ENCODE measurements at regions not wholly inside any gene's neighbourhood (a gene's known extent, or its start where the extent isn't known, plus 50 kb on each side); places are given as distances from the start of the nearest gene placed in this dataset.
"Not testable (repeated sequence)": the region's sequence is repeated elsewhere in the genome, so short reads cannot be mapped to it uniquely, and the experiment has no call there.

DNA sequence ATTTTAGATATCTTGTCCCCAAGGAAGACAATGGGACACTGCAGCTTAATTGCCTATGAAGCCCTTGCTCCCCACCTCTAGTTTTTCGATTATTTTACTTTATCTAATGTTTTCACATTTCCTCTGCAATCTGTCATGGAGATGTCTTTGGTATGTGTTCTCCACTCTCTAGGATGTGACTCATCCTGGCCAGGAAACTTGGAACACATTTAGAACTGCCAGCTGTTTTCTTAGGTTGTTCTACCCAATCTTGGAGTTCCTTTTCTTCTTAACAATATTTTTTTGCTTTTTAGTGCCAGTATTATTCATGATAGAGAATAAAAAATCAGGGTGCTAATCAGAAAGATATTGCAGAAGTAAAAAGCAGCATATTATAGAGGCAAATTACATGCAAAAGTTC lies 101.7 kb upstream of the CLEC14A start:
- intact Hi-C loops (cut with micrococcal nuclease) = no loop called here
- 0% methylated on average over 1 of the region's 1 CpG for WGBS (ENCODE audit: insufficient coverage, low coverage, missing lambda C conversion rate)
- Histone ChIP-seq H3K4me1 (replicated peaks in 1 of 2; ENCODE audit: control insufficient read depth in 2 of 2, insufficient read depth in 2 of 2, low read length in 2 of 2) (no peaks in the 10 kb centered on the region), H3K9me3 (replicated peaks; ENCODE audit: control insufficient read depth, insufficient read depth, low read depth, low read length) (no peaks in the 10 kb centered on the region), H3K27ac (ENCODE audit: extremely low read depth, low read depth, low read length) (no peak overlapping the region), H3K9me1 (ENCODE audit: control insufficient read depth, insufficient read depth, low read length) (no peaks in the 10 kb centered on the region), H3K4me3 (no peak overlapping the region), H3K4me2 (ENCODE audit: insufficient read depth, low read length) (no peak overlapping the region), H3K9ac (ENCODE audit: insufficient read depth in 1 of 2, low read depth in 2 of 2, low read length in 2 of 2) (no peak overlapping the region), H2AFZ (ENCODE audit: low read depth, low read length) (no peak overlapping the region), H4K20me1 (replicated peaks; ENCODE audit: control insufficient read depth, insufficient read depth, low read length) (no peaks in the 10 kb centered on the region), H3K79me2 (ENCODE audit: control insufficient read depth, insufficient read depth, low read length) (no peaks in the 10 kb centered on the region), H3K36me3 (ENCODE audit: control insufficient read depth, insufficient read depth, low read length) (no peaks in the 10 kb centered on the region), H3K27me3 (ENCODE audit: control insufficient read depth in 2 of 2, insufficient read depth in 2 of 2, low read length in 2 of 2) (no peaks in the 10 kb centered on the region)
- ChIA-PET CTCF (ENCODE audit: low intra/inter-chr PET ratio) (no interaction called here), POLR2A (no interaction called here)
- FAIRE-seq (no peak), ATAC-seq (no peak), DNase-seq (ENCODE audit: extremely low read depth in 1 of 4, low spot score in 3 of 4) (no peak)
- in situ Hi-C loops (cut with MboI) = no loop called here
- no TSS peak for BruUV-seq (replicated peaks)
- TF ChIP-seq ELK1 (CRISPR knock-in tag; IDR thresholded peaks at IDR 0.05) (no peak), BMI1 (IDR thresholded peaks at IDR 0.05; ENCODE audit: low read length) (no peak), PREB (CRISPR knock-in tag; IDR thresholded peaks at IDR 0.05) (no peak), HDAC3 (IDR thresholded peaks at IDR 0.05; ENCODE audit: borderline replicate concordance, partially characterized antibody) (no peak), NONO (IDR thresholded peaks at IDR 0.05; ENCODE audit: low read depth in 2 of 2, low read length in 1 of 2) (no peak)

- H3K4me2 ChIP-seq (ENCODE audit: insufficient read depth, low read length); H3K9me1 ChIP-seq (ENCODE audit: control insufficient read depth, insufficient read depth, low read length); FAIRE-seq; H4K20me1 ChIP-seq (replicated peaks; ENCODE audit: control insufficient read depth, insufficient read depth, low read length); H3K9me3 ChIP-seq (replicated peaks; ENCODE audit: control insufficient read depth, insufficient read depth, low read depth, low read length); H3K9ac ChIP-seq (ENCODE audit: insufficient read depth in 1 of 2, low read depth in 2 of 2, low read length in 2 of 2); POLR2A ChIA-PET; H3K79me2 ChIP-seq (ENCODE audit: control insufficient read depth, insufficient read depth, low read length); intact Hi-C loops (cut with micrococcal nuclease); H2AFZ ChIP-seq (ENCODE audit: low read depth, low read length); DNase-seq (ENCODE audit: extremely low read depth in 1 of 4, low spot score in 3 of 4); H3K36me3 ChIP-seq (ENCODE audit: control insufficient read depth, insufficient read depth, low read length); H3K4me3 ChIP-seq; BruUV-seq (replicated peaks); H3K27ac ChIP-seq (ENCODE audit: extremely low read depth, low read depth, low read length); CTCF ChIA-PET (ENCODE audit: low intra/inter-chr PET ratio); H3K27me3 ChIP-seq (ENCODE audit: control insufficient read depth in 2 of 2, insufficient read depth in 2 of 2, low read length in 2 of 2); ATAC-seq; H3K4me1 ChIP-seq (replicated peaks in 1 of 2; ENCODE audit: control insufficient read depth in 2 of 2, insufficient read depth in 2 of 2, low read length in 2 of 2); in situ Hi-C loops (cut with MboI): not testable (repeated sequence)
- WGBS (ENCODE audit: insufficient coverage, low coverage, missing lambda C conversion rate) = 0% methylated on average over 2 of the region's 2 CpGs
Measured at GRCh38 chr14:38355473-38355872, 99.6 kb upstream of the CLEC14A start.
